ENCODE measurements at regions not wholly inside any gene's neighbourhood (a gene's known extent, or its start where the extent isn't known, plus 50 kb on each side); places are given as distances from the start of the nearest gene placed in this dataset.

GRCh38 chr13:109684084-109684823 lies 102.1 kb downstream of the IRS2 start:
- TF ChIP-seq CTCF (IDR thresholded peaks at IDR 0.05; ENCODE audit: insufficient read depth, low read depth, low read length): no peak
- no peak for TF ChIP-seq EZH2 (IDR thresholded peaks at IDR 0.05; ENCODE audit: insufficient read depth, low read length)
